Calu3 (cell line): ENCODE measurements at regions not wholly inside any gene's neighbourhood (a gene's known extent, or its start where the extent isn't known, plus 50 kb on each side); places are given as distances from the start of the nearest gene placed in this dataset.

Experiments
- BruUV-seq: library from RNA; stranded (reverse); fragments of 400-500 nt; replicated peaks from 2 replicates; lab custom pipeline; 2021; lab: Mats Ljungman, UMichigan
- CTCF ChIA-PET: fragments of 300-600 bp; sonication (Branson Sonifier 250); formaldehyde crosslinking; loops from one replicate; lab custom pipeline; 2022; ENCODE audit warnings: antibody characterized with exemption; lab: Charles Lee
- DNase-seq: peaks from one replicate; pipeline ENCODE4 v3.0.0; 2022
- H3K27ac Mint-ChIP-seq: one replicate; pipeline ENCODE4 v1.8.0; 2022; ENCODE audit warnings: mixed read lengths; ENCODE audit not compliant: unreplicated experiment
- H3K27me3 Mint-ChIP-seq: one replicate; pipeline ENCODE4 v1.8.0; 2022; ENCODE audit warnings: mixed read lengths; ENCODE audit not compliant: unreplicated experiment
- H3K36me3 Mint-ChIP-seq: one replicate; pipeline ENCODE4 v1.8.0; 2022; ENCODE audit warnings: mild to moderate bottlenecking, moderate library complexity, mixed read lengths; ENCODE audit not compliant: insufficient read depth, unreplicated experiment
- H3K4me1 Mint-ChIP-seq: one replicate; pipeline ENCODE4 v1.8.0; 2022; ENCODE audit warnings: mild to moderate bottlenecking, low read depth, mixed read lengths; ENCODE audit not compliant: unreplicated experiment
- H3K4me3 Mint-ChIP-seq: one replicate; pipeline ENCODE4 v1.8.0; 2022; ENCODE audit warnings: mild to moderate bottlenecking, low read depth, moderate library complexity, mixed read lengths; ENCODE audit not compliant: unreplicated experiment
- H3K9me3 Mint-ChIP-seq: one replicate; pipeline ENCODE4 v1.8.0; 2022; ENCODE audit warnings: low read depth, mixed read lengths; ENCODE audit not compliant: unreplicated experiment
- intact Hi-C: fragments of 100-400 bp; cut with micrococcal nuclease; formaldehyde crosslinking; loops from one replicate; pipeline ENCODE4 v1.10.0; 2022; ENCODE audit not compliant: unreplicated experiment
- TF ChIP-seq, protein P1 (sequence below): fragments of 200-600 bp; IDR thresholded peaks from one replicate; pipeline ENCODE4 v1.8.0; 2022; ENCODE audit warnings: antibody characterized with exemption; ENCODE audit not compliant: unreplicated experiment

DNA sequence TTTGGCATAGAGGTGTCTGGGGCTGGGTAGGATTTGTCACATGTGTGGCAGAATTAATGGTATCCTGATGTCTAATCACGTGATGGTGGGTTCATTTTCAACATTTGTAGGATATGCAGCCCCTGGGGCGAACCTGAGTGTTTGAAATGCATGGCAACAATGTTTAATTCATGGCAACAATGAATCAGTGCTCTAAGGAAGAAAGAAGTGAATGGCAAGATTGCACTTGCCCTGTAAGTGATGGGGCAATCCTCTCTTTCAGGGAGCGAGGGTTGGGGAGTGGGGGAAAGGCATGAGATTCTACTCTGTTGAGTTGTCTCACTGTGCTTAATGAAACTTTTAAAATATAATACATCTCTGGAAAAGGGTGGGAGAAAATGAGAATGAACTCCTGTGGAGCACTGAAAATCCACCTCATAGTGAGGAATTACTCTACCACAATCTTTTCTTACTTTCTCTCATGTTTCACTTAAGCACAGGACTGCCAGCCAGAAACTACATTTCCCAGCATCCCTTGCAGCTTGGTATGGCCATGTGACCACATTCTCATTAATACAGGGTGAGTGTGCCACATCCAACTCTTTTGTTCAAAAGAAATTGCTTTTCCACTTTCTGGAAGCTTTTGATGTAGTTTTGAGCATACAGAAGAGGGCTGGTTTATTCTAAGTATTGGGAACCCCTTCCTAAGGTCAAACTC lies 64.0 kb upstream of the PGM2 start:
- no peak overlapping the region for H3K27ac Mint-ChIP-seq
- H3K27me3 Mint-ChIP-seq, result no peaks in the 10 kb centered on the region
- TF ChIP-seq, protein P1, sequence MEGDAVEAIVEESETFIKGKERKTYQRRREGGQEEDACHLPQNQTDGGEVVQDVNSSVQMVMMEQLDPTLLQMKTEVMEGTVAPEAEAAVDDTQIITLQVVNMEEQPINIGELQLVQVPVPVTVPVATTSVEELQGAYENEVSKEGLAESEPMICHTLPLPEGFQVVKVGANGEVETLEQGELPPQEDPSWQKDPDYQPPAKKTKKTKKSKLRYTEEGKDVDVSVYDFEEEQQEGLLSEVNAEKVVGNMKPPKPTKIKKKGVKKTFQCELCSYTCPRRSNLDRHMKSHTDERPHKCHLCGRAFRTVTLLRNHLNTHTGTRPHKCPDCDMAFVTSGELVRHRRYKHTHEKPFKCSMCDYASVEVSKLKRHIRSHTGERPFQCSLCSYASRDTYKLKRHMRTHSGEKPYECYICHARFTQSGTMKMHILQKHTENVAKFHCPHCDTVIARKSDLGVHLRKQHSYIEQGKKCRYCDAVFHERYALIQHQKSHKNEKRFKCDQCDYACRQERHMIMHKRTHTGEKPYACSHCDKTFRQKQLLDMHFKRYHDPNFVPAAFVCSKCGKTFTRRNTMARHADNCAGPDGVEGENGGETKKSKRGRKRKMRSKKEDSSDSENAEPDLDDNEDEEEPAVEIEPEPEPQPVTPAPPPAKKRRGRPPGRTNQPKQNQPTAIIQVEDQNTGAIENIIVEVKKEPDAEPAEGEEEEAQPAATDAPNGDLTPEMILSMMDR, result no peak
- H3K9me3 Mint-ChIP-seq, result no peaks in the 10 kb centered on the region
- no peak for DNase-seq
- H3K36me3 Mint-ChIP-seq, result no peaks in the 10 kb centered on the region
- CTCF ChIA-PET, result no interaction called here
- H3K4me3 Mint-ChIP-seq, result no peak overlapping the region
- intact Hi-C loops, result no loop called here
- H3K4me1 Mint-ChIP-seq, result peaks cover 4% of the 10 kb centered on the region
- no TSS peak for BruUV-seq

DNA sequence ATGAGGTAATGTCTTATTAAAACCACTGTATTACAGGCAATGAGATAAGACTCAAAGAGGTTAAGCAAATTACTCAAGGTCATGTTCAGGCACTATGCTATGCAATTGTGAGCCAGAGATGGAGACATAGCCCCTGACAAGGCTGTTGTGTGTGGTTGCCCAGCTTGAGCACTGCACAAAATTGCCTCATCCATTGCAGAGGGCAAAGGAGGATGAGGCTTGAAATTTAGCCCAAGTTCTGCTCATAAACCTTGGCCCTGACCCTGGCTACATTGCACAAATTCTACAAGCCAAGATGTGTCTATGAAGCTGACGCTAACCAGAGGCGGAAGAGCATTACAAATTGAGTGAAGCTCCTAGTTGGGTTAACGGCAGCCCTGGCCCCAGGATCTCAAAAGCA lies 65.6 kb upstream of the PGM2 start:
- intact Hi-C loops, result no loop called here
- H3K4me3 Mint-ChIP-seq, result no peak overlapping the region
- no peaks in the 10 kb centered on the region for H3K9me3 Mint-ChIP-seq
- CTCF ChIA-PET, result no interaction called here
- no peak for DNase-seq
- no peaks in the 10 kb centered on the region for H3K4me1 Mint-ChIP-seq
- no TSS peak for BruUV-seq
- TF ChIP-seq, protein P1, result no peak
- H3K27ac Mint-ChIP-seq, result no peak overlapping the region
- H3K36me3 Mint-ChIP-seq, result no peaks in the 10 kb centered on the region
- H3K27me3 Mint-ChIP-seq, result no peaks in the 10 kb centered on the region

- Mint-ChIP-seq H3K9me3 (no peaks in the 10 kb centered on the region), H3K4me3 (no peak overlapping the region), H3K4me1 (no peaks in the 10 kb centered on the region), H3K27me3 (no peaks in the 10 kb centered on the region), H3K27ac (no peak overlapping the region), H3K36me3 (no peaks in the 10 kb centered on the region)
- intact Hi-C loops, result no loop called here
- no TSS peak for BruUV-seq
- DNase-seq, result no peak
- TF ChIP-seq, protein P1, result no peak
- CTCF ChIA-PET, result no interaction called here
Observed at GRCh38 chr4:37759833-37760232, 66.7 kb upstream of the PGM2 start.

- Mint-ChIP-seq H3K4me3 (no peak overlapping the region), H3K4me1 (no peaks in the 10 kb centered on the region), H3K27me3 (no peaks in the 10 kb centered on the region), H3K36me3 (no peaks in the 10 kb centered on the region), H3K9me3 (no peaks in the 10 kb centered on the region), H3K27ac (no peak overlapping the region)
- intact Hi-C loops, result no loop called here
- TF ChIP-seq, protein P1, result no peak
- CTCF ChIA-PET, result no interaction called here
- DNase-seq, result no peak
- no TSS peak for BruUV-seq
Observed at GRCh38 chr4:37758226-37758625, 68.3 kb upstream of the PGM2 start.
